ENCODE measurements at regions not wholly inside any gene's neighbourhood (a gene's known extent, or its start where the extent isn't known, plus 50 kb on each side); places are given as distances from the start of the nearest gene placed in this dataset.

GRCh38 chr10:10852464-10852863, 165.2 kb upstream of the CELF2 start:
- ATAC-seq (no peak), DNase-seq (no peak), FAIRE-seq (no peak)
- Histone ChIP-seq H3K4me1 (no peaks in the 10 kb centered on the region), H3K36me3 (no peaks in the 10 kb centered on the region), H3K4me3 (no peak overlapping the region), H3K27me3 (peaks cover 0 to 8% (median 0%) of the 10 kb centered on the region in 4 donors), H3K27ac (no peak overlapping the region), H3K9me3 (no peaks in the 10 kb centered on the region)
- intact Hi-C loops (cut with DNase I), result no loop called here
- WGBS, 2 donors, result 48 to 57% methylated on average over 4 of the region's 4 CpGs
- TF ChIP-seq CTCF (IDR thresholded peaks at IDR 0.05), result no peak

GRCh38 chr10:10853954-10854353, 163.7 kb upstream of the CELF2 start:
- WGBS, 2 donors, result 67 to 82% methylated on average over 3 of the region's 3 CpGs
- no peaks in the 10 kb centered on the region for H3K9me3 ChIP-seq
- intact Hi-C loops (cut with DNase I), result no loop called here
- no peak for ATAC-seq
- H3K4me1 ChIP-seq, result no peaks in the 10 kb centered on the region
- no peak overlapping the region for H3K27ac ChIP-seq
- FAIRE-seq, result no peak
- no peak for DNase-seq
- H3K4me3 ChIP-seq, result no peak overlapping the region
- H3K36me3 ChIP-seq, result no peaks in the 10 kb centered on the region
- TF ChIP-seq CTCF (IDR thresholded peaks at IDR 0.05), result no peak
- H3K27me3 ChIP-seq, result peaks cover 0 to 8% (median 0%) of the 10 kb centered on the region in 4 donors

DNA sequence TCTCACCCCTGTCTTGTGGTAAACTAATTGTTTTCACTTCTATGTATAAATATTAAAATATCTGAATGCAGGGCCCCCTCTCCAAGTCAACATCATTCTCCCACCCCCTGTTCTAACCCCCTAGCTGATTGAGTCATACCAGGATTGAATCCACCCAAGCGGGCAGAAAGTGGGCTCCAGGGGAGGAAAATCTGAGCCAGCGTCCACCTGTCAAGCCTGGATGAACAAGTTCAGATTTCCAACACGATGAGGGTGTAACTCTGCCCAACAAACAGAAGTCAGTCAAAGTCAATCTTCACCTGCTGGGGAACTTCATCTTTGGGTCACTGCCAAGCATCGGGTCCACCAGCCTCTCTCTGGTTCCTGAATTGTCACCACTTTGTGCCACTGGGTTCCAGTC, 162.9 kb upstream of the CELF2 start:
- Histone ChIP-seq H3K4me1 (no peaks in the 10 kb centered on the region), H3K27ac (no peak overlapping the region), H3K36me3 (no peaks in the 10 kb centered on the region), H3K4me3 (no peak overlapping the region), H3K27me3 (peaks cover 0 to 8% (median 0%) of the 10 kb centered on the region in 4 donors), H3K9me3 (no peaks in the 10 kb centered on the region)
- ATAC-seq, result no peak
- intact Hi-C loops (cut with DNase I), result no loop called here
- no peak for TF ChIP-seq CTCF (IDR thresholded peaks at IDR 0.05)
- WGBS, 2 donors, result 55 to 59% methylated on average over 4 of the region's 4 CpGs
- DNase-seq, result no peak
- no peak for FAIRE-seq

DNA sequence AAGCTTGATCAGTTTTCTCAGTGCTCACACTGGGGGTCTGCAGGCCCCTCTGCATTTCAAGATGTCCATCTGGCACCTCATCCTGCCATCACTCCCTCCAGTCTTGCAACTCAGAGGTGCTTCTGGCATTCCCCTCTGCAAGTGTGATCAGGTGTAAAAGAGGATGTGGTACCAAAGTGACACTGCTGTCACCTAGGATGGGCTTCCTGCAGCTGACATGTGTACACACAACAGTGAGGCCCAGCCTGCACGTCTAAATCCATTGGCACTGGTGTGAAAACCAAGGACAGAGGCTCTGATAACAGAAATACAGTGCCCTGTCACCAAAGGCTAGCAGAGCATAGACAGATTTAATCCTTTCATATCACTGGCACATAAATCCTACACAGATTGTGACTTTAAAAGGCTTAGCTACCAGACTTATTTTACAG, 162.5 kb upstream of the CELF2 start:
- H3K27ac ChIP-seq, result no peak overlapping the region
- FAIRE-seq, result no peak
- no peaks in the 10 kb centered on the region for H3K36me3 ChIP-seq
- no peak overlapping the region for H3K4me3 ChIP-seq
- 0 to 10% methylated on average over 1 of the region's 1 CpG for WGBS, 2 donors
- no peak for ATAC-seq
- intact Hi-C loops (cut with DNase I), result no loop called here
- H3K27me3 ChIP-seq, result peaks cover 0 to 8% (median 0%) of the 10 kb centered on the region in 4 donors
- DNase-seq, result no peak
- H3K9me3 ChIP-seq, result no peaks in the 10 kb centered on the region
- TF ChIP-seq CTCF (IDR thresholded peaks at IDR 0.05), result no peak
- H3K4me1 ChIP-seq, result no peaks in the 10 kb centered on the region

GRCh38 chr10:10860455-10860976, 157.2 kb upstream of the CELF2 start:
- Histone ChIP-seq H3K36me3 (no peaks in the 10 kb centered on the region), H3K27ac (no peak overlapping the region), H3K4me1 (no peaks in the 10 kb centered on the region), H3K4me3 (no peak overlapping the region), H3K27me3 (no peaks in the 10 kb centered on the region), H3K9me3 (no peaks in the 10 kb centered on the region)
- no peak for FAIRE-seq
- intact Hi-C loops (cut with DNase I), result no loop called here
- no peak for DNase-seq
- no peak for TF ChIP-seq CTCF (IDR thresholded peaks at IDR 0.05)
- no peak for ATAC-seq
- 54 to 56% methylated on average over 2 of the region's 2 CpGs for WGBS, 2 donors
